ENCODE measurements at regions not wholly inside any gene's neighbourhood (a gene's known extent, or its start where the extent isn't known, plus 50 kb on each side); places are given as distances from the start of the nearest gene placed in this dataset.

DNA sequence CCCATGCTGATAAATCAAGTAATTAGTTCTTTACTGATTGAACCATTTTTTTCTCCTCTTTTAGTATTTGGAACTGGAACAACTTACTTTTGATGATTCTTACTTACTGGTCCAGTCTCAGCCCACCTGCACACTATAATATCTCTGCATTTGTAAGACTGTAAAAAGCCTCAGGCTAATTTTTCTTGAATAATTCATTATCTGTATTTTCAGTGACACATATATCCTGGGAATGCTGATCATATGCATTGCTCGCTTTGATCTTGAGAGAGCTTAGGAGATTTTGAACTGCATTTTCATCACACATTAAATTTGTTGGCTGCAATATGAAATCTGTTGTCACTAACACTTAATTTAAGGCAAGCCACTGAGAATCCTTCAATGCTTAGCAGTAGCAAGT, 760.6 kb downstream of the EDEM1 start:
- intact Hi-C loops (cut with micrococcal nuclease) = no loop called here
- POLR2A ChIA-PET = no interaction called here
- CTCF ChIA-PET = interaction anchor here (0.6 kb wide), 1 partner anchor 103 kb away, joined by 3 read pairs; no protein-coding TSS in a partner anchor
- H3K27ac Mint-ChIP-seq = no peak overlapping the region
- ATAC-seq = no peak
- TF ChIP-seq, protein P1, sequence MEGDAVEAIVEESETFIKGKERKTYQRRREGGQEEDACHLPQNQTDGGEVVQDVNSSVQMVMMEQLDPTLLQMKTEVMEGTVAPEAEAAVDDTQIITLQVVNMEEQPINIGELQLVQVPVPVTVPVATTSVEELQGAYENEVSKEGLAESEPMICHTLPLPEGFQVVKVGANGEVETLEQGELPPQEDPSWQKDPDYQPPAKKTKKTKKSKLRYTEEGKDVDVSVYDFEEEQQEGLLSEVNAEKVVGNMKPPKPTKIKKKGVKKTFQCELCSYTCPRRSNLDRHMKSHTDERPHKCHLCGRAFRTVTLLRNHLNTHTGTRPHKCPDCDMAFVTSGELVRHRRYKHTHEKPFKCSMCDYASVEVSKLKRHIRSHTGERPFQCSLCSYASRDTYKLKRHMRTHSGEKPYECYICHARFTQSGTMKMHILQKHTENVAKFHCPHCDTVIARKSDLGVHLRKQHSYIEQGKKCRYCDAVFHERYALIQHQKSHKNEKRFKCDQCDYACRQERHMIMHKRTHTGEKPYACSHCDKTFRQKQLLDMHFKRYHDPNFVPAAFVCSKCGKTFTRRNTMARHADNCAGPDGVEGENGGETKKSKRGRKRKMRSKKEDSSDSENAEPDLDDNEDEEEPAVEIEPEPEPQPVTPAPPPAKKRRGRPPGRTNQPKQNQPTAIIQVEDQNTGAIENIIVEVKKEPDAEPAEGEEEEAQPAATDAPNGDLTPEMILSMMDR (IDR thresholded peaks at IDR 0.05) = no peak
- peaks cover 2% of the 10 kb centered on the region for H3K9me3 Mint-ChIP-seq
- no peaks in the 10 kb centered on the region for H3K4me1 Mint-ChIP-seq (ENCODE audit: low read depth)
- DNase-seq = no peak
- no peaks in the 10 kb centered on the region for H3K36me3 Mint-ChIP-seq (ENCODE audit: low read depth)
- no peak overlapping the region for H3K4me3 Mint-ChIP-seq
- H3K27me3 Mint-ChIP-seq = no peaks in the 10 kb centered on the region

DNA sequence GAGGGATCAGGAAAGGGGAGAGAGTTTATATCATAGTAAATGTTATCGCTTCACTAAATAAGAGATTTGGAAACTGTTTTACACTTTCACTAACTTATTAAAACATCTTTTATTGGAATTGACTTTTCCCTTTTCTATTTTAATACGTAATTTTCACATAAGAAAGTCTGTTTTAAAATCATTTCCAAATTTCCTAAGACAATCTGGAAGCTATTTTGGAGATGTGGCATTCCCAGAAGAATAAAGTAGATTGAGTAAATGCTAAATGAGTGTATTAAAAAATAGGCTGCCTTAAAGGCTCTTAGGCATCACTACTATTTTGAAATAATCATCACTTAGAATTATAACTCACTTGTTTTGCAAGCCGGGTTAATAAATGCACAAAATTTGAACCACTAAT, 763.5 kb downstream of the EDEM1 start:
- peaks cover 2% of the 10 kb centered on the region for H3K9me3 Mint-ChIP-seq

DNA sequence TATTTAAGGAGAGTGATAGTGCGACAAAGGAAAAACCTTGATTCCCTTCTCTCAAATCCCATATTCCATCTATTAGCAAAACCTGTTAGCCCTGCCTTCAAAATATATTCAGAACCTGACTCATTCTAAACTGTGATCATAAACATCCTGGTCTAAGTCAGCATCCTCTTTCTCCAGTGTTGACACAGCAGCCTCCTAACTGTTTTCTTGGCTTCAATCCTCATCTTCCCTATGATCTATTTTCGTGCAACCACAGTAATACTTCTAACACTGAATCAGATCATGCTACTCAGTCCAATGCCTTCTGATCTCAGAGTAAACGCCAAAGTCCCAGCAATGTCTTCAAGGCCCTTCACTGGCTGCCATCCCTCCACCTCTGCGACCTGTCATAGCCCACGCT, 785.1 kb downstream of the EDEM1 start:
- Mint-ChIP-seq H3K36me3 (ENCODE audit: low read depth) (no peaks in the 10 kb centered on the region), H3K4me1 (ENCODE audit: low read depth) (no peaks in the 10 kb centered on the region), H3K27ac (no peak overlapping the region), H3K9me3 (peaks cover 2% of the 10 kb centered on the region), H3K27me3 (no peaks in the 10 kb centered on the region), H3K4me3 (no peak overlapping the region)
- intact Hi-C loops (cut with micrococcal nuclease) = no loop called here
- DNase-seq = no peak
- TF ChIP-seq, protein P1 (IDR thresholded peaks at IDR 0.05) = no peak
- POLR2A ChIA-PET = no interaction called here
- CTCF ChIA-PET = no interaction called here
- ATAC-seq = no peak

More for the DNA sequence above, 763.5 kb downstream of the EDEM1 start:
- Mint-ChIP-seq H3K36me3 (ENCODE audit: low read depth) (no peaks in the 10 kb centered on the region), H3K27me3 (no peaks in the 10 kb centered on the region), H3K4me1 (ENCODE audit: low read depth) (no peaks in the 10 kb centered on the region), H3K27ac (no peak overlapping the region), H3K4me3 (no peak overlapping the region)
- TF ChIP-seq, protein P1 (IDR thresholded peaks at IDR 0.05) = no peak
- intact Hi-C loops (cut with micrococcal nuclease) = no loop called here
- ChIA-PET POLR2A (no interaction called here), CTCF (no interaction called here)
- ATAC-seq (no peak), DNase-seq (no peak)

DNA sequence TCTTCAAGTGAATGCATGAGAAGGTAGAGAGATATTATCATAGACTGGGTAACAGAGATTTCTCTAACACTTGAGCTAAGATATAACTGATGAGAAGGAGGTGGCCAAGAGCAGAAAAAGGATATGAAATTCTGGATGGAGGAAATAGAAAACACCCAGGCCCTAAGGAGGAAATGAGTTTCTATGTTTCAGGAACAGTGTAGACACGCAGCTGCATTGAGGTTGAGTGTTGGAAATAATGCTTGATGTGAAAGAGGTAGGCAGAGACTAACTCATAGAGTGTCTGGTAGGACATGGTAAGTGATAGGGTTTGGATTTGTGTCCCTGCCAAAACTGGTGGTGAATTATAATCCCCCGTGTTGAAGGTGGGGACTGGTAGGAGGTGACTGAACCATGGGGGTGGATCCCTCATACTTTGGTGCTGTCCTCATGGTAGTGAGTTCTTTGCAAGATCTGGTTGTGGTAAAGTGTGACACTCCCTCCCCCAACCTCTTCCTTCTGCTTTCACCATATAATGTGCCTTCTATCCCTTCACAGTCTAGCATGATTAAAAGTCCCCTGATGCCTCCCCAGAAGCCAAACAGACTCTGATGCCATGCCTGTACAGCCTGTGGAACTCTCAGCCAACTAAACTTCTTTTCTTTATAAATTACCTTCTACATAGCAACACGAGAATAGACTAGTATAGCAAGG, 787.3 kb downstream of the EDEM1 start:
- Mint-ChIP-seq H3K9me3 (peaks cover 3% of the 10 kb centered on the region), H3K27ac (no peak overlapping the region), H3K4me3 (no peak overlapping the region), H3K4me1 (ENCODE audit: low read depth) (no peaks in the 10 kb centered on the region), H3K27me3 (no peaks in the 10 kb centered on the region), H3K36me3 (ENCODE audit: low read depth) (no peaks in the 10 kb centered on the region)
- POLR2A ChIA-PET = no interaction called here
- ATAC-seq (no peak), DNase-seq (no peak)
- intact Hi-C loops (cut with micrococcal nuclease) = no loop called here
- CTCF ChIA-PET = no interaction called here
- TF ChIP-seq, protein P1 (IDR thresholded peaks at IDR 0.05) = no peak

DNA sequence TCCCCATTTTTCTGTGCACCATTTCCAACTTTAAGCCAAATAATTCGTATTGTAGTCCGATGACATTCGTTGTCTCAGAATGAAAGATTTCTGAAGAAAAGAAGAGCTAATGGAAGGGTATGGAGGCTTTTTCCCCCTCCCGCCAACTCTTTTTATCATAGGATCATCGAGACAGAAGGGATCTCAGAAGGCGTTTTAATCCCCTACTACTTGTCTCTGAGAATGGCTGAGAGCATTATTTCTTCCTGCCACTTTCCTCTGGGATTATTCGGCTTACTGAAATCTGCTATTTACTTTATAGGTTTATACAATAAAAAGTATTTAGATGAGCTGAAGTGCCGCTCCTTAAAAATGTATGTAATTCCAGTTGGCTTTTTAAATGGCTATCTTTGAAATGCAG, 789.8 kb downstream of the EDEM1 start:
- Mint-ChIP-seq H3K36me3 (ENCODE audit: low read depth) (no peaks in the 10 kb centered on the region), H3K9me3 (peaks cover 10% of the 10 kb centered on the region), H3K4me3 (no peak overlapping the region), H3K27ac (no peak overlapping the region), H3K4me1 (ENCODE audit: low read depth) (no peaks in the 10 kb centered on the region), H3K27me3 (no peaks in the 10 kb centered on the region)
- CTCF ChIA-PET = no interaction called here
- intact Hi-C loops (cut with micrococcal nuclease) = no loop called here
- TF ChIP-seq, protein P1 (IDR thresholded peaks at IDR 0.05) = no peak
- ATAC-seq (no peak), DNase-seq (no peak)
- POLR2A ChIA-PET = no interaction called here
